ENCODE measurements at regions not wholly inside any gene's neighbourhood (a gene's known extent, or its start where the extent isn't known, plus 50 kb on each side); places are given as distances from the start of the nearest gene placed in this dataset.
"Not testable (repeated sequence)": the region's sequence is repeated elsewhere in the genome, so short reads cannot be mapped to it uniquely, and the experiment has no call there.

GRCh38 chr17:20944014-20944865 is 98.6 kb downstream of the USP22 start:
- DNase-seq (ENCODE audit: low read depth): no peak

- DNase-seq (ENCODE audit: low read depth): not testable (repeated sequence)
Measured at GRCh38 chr17:20947708-20948107, 95.1 kb downstream of the USP22 start.

- DNase-seq (ENCODE audit: low read depth): no peak
Measured at GRCh38 chr17:20948984-20949777, 93.6 kb downstream of the USP22 start.
